Endothelial cell of umbilical vein (primary cell): ENCODE measurements at regions not wholly inside any gene's neighbourhood (a gene's known extent, or its start where the extent isn't known, plus 50 kb on each side); places are given as distances from the start of the nearest gene placed in this dataset.

Experiments
- BruUV-seq: library from RNA; stranded (reverse); fragments of 400-500 nt; replicated peaks from 2 replicates; lab custom pipeline; 2021; lab: Mats Ljungman, UMichigan
- CTCF ChIA-PET: fragments of 300-600, 350-600 bp; sonication (Branson Sonifier 250); formaldehyde crosslinking; loops from one replicate; lab custom pipeline; 2021; ENCODE audit warnings: antibody characterized with exemption, inconsistent platforms; lab: Charles Lee
- POLR2A ChIA-PET: fragments of 300-600, 350-600 bp; sonication (Branson Sonifier 250); formaldehyde crosslinking; loops from one replicate; lab custom pipeline; 2021; ENCODE audit warnings: antibody characterized with exemption, inconsistent platforms; lab: Charles Lee
- DNase-seq: peaks from one replicate; pipeline ENCODE4 v3.0.0-alpha.2; 2011; ENCODE audit warnings: low read depth, low spot score
- FAIRE-seq: peaks from 2 replicates; lab custom pipeline; 2011; peaks lifted over from hg19 to GRCh38; lab: Jason Lieb, UNC
- H2AFZ ChIP-seq: 2 replicates; pipeline ENCODE4 v1.6.0; 2012; ENCODE audit warnings: low read depth, low read length, control low read depth, inconsistent platforms
- H3K27ac ChIP-seq: 2 replicates; pipeline ENCODE4 v1.5.1; 2011; ENCODE audit warnings: low read depth, mild to moderate bottlenecking, control low read depth, low read length, moderate library complexity; ENCODE audit not compliant: insufficient read depth
- H3K27me3 ChIP-seq, 2 experiments: 2 replicates each; pipeline versions ENCODE4 v1.6.0 to v1.6.1; 2011; ENCODE audit warnings: low read length in 2 of 2, mixed read lengths in 1 of 2; ENCODE audit not compliant: control insufficient read depth in 2 of 2, insufficient read depth in 2 of 2
- H3K36me3 ChIP-seq, 2 experiments: 2 replicates in 1 of 2; 3 replicates in 1 of 2; pipeline ENCODE4 v1.5.1; 2011; ENCODE audit warnings: low read length in 2 of 2, mild to moderate bottlenecking in 1 of 2, moderate library complexity in 1 of 2; ENCODE audit not compliant: control insufficient read depth in 2 of 2, insufficient read depth in 2 of 2; ENCODE audit errors: extremely low read depth in 1 of 2
- H3K4me1 ChIP-seq: 3 replicates; pipeline ENCODE4 v1.5.1; 2011; ENCODE audit warnings: mild to moderate bottlenecking, low read length; ENCODE audit not compliant: control insufficient read depth, insufficient read depth; ENCODE audit errors: extremely low read depth
- H3K4me2 ChIP-seq: 2 replicates; pipeline ENCODE4 v1.6.1; 2011; ENCODE audit warnings: low read length, control low read depth, mixed read lengths; ENCODE audit not compliant: insufficient read depth
- H3K4me3 ChIP-seq, 3 experiments: fragments of 200-600 bp in 1 of 3; sonication (generic), shearing (Covaris generic) in 1 of 3; replicated peaks in 1 of 3; 2 replicates each; pipeline ENCODE4 v1.5.1; 2011 to 2016; ENCODE audit warnings: control low read depth in 3 of 3, low read length in 3 of 3, mild to moderate bottlenecking in 2 of 3, inconsistent platforms in 1 of 3, low read depth in 1 of 3, moderate library complexity in 1 of 3; ENCODE audit not compliant: insufficient read depth in 1 of 3
- H3K79me2 ChIP-seq: 2 replicates; pipeline ENCODE4 v1.6.0; 2012; ENCODE audit warnings: low read length, inconsistent platforms; ENCODE audit not compliant: control insufficient read depth, insufficient read depth
- H3K9ac ChIP-seq: replicated peaks from 2 replicates; pipeline ENCODE3; 2011; ENCODE audit warnings: low read length, control low read depth; ENCODE audit not compliant: insufficient read depth; ENCODE audit errors: extremely low read depth
- H3K9me1 ChIP-seq: replicated peaks from 3 replicates; pipeline ENCODE4 v1.6.0; 2011; ENCODE audit warnings: mild to moderate bottlenecking, low read length; ENCODE audit not compliant: control insufficient read depth, insufficient read depth; ENCODE audit errors: extremely low read depth
- H3K9me3 ChIP-seq: replicated peaks from 2 replicates; pipeline ENCODE4 v1.5.1; 2012; ENCODE audit warnings: low read length, inconsistent platforms; ENCODE audit not compliant: control insufficient read depth, insufficient read depth
- H4K20me1 ChIP-seq: replicated peaks from 2 replicates; pipeline ENCODE3; 2011; ENCODE audit warnings: mild to moderate bottlenecking, low read length; ENCODE audit not compliant: control insufficient read depth, insufficient read depth; ENCODE audit errors: extremely low read depth
- EZH2 ChIP-seq: IDR thresholded peaks from 2 replicates; pipeline ENCODE4 v1.6.1; 2012; ENCODE audit warnings: borderline replicate concordance, low read depth, mild to moderate bottlenecking, moderate library complexity, low read length, inconsistent platforms; ENCODE audit not compliant: severe bottlenecking
- FOS ChIP-seq: IDR thresholded peaks from 2 replicates; pipeline ENCODE4 v1.6.1; 2011; ENCODE audit warnings: mild to moderate bottlenecking, low read length, moderate library complexity, borderline replicate concordance; ENCODE audit not compliant: insufficient read depth
- GATA2 ChIP-seq: IDR thresholded peaks from 2 replicates; pipeline ENCODE4 v1.7.0; 2011; ENCODE audit warnings: low read depth, mild to moderate bottlenecking, moderate library complexity, mixed read lengths, low read length; ENCODE audit not compliant: insufficient read length, insufficient read depth
- JUN ChIP-seq: IDR thresholded peaks from 2 replicates; pipeline ENCODE4 v1.6.1; 2011; ENCODE audit warnings: borderline replicate concordance, low read depth; ENCODE audit not compliant: insufficient read length, insufficient read depth
- MYC ChIP-seq: IDR thresholded peaks from one replicate; pipeline ENCODE4 v1.6.1; 2011; ENCODE audit warnings: mild to moderate bottlenecking, low read depth, low read length
- POLR2A ChIP-seq: IDR thresholded peaks from 2 replicates; pipeline ENCODE4 v1.6.1; 2012; ENCODE audit warnings: low read depth, mild to moderate bottlenecking, control low read depth, low read length
- POLR2AphosphoS5 ChIP-seq: IDR thresholded peaks from 2 replicates; pipeline ENCODE4 v1.6.1; 2012; ENCODE audit warnings: low read depth, mild to moderate bottlenecking, control low read depth, low read length, moderate library complexity; ENCODE audit not compliant: insufficient read depth
- dilution Hi-C: fragments of 300-500 bp; cut with MboI; formaldehyde crosslinking; loops from one replicate; pipeline ENCODE4 v1.15.0; 2019; ENCODE audit warnings: low sequenced_read_pairs; ENCODE audit not compliant: extremely low pct_ligation_motif_present
- intact Hi-C: fragments of 100-400 bp; cut with micrococcal nuclease; formaldehyde crosslinking; loops from one replicate; pipeline ENCODE4 v1.10.0; 2022
- TF ChIP-seq, protein P1 (sequence below): IDR thresholded peaks from 2 replicates; pipeline ENCODE4 v1.6.1; 2011; ENCODE audit not compliant: insufficient read depth, insufficient read length
- TF ChIP-seq, protein P2 (sequence below), 2 donors: IDR thresholded peaks; 1 replicate in 1 of 2; 2 replicates in 1 of 2; pipeline ENCODE4 v1.5.1; 2011; ENCODE audit warnings: low read length in 2 of 2, mild to moderate bottlenecking in 2 of 2, moderate library complexity in 2 of 2, control low read depth in 1 of 2, inconsistent platforms in 1 of 2, low read depth in 1 of 2; ENCODE audit not compliant: insufficient read depth in 1 of 2; ENCODE audit errors: extremely low read depth in 1 of 2

DNA sequence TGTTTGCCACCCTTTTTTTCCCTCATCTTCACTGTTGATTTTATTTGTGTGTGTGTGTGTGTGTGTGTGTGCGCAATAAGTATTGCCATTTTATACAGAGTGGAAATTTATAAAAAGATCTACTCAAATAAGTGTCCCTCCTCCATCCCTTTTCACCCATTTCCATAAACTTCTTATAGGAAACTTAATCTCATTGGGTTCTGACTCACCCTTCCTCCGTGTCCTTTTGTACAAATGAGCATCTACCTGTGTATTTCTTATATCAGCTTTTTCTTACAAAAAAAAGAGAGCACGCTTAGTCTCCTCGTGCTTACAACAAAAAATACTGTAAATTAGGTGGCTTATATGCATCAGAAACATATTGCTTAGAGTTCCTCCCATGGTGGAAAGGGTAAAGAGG lies 711.2 kb upstream of the CDH7 start:
- FAIRE-seq: no peak
- TF ChIP-seq JUN: no peak
- TF ChIP-seq MYC: no peak
- TF ChIP-seq, protein P1, sequence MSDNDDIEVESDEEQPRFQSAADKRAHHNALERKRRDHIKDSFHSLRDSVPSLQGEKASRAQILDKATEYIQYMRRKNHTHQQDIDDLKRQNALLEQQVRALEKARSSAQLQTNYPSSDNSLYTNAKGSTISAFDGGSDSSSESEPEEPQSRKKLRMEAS: no peak
- TF ChIP-seq GATA2: no peak
- TF ChIP-seq, protein P2, sequence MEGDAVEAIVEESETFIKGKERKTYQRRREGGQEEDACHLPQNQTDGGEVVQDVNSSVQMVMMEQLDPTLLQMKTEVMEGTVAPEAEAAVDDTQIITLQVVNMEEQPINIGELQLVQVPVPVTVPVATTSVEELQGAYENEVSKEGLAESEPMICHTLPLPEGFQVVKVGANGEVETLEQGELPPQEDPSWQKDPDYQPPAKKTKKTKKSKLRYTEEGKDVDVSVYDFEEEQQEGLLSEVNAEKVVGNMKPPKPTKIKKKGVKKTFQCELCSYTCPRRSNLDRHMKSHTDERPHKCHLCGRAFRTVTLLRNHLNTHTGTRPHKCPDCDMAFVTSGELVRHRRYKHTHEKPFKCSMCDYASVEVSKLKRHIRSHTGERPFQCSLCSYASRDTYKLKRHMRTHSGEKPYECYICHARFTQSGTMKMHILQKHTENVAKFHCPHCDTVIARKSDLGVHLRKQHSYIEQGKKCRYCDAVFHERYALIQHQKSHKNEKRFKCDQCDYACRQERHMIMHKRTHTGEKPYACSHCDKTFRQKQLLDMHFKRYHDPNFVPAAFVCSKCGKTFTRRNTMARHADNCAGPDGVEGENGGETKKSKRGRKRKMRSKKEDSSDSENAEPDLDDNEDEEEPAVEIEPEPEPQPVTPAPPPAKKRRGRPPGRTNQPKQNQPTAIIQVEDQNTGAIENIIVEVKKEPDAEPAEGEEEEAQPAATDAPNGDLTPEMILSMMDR (IDR thresholded peaks at IDR 0.05; ENCODE audit: extremely low read depth in 1 of 2, insufficient read depth in 1 of 2, low read depth in 1 of 2, low read length in 2 of 2): no peak
- TF ChIP-seq EZH2: no peak
- TF ChIP-seq POLR2A: no peak
- no peak for TF ChIP-seq FOS
- no peak for TF ChIP-seq POLR2AphosphoS5
- Histone ChIP-seq H3K27me3 (no peaks in the 10 kb centered on the region), H3K79me2 (no peaks in the 10 kb centered on the region), H3K36me3 (no peaks in the 10 kb centered on the region), H3K9me1 (no peaks in the 10 kb centered on the region), H3K4me3 (no peak overlapping the region), H2AFZ (no peak overlapping the region), H3K4me1 (no peaks in the 10 kb centered on the region), H4K20me1 (no peaks in the 10 kb centered on the region), H3K9me3 (no peaks in the 10 kb centered on the region), H3K27ac (no peak overlapping the region), H3K4me2 (no peak overlapping the region), H3K9ac (no peak overlapping the region)
- dilution Hi-C loops: no loop called here
- ChIA-PET CTCF (no interaction called here), POLR2A (no interaction called here)
- DNase-seq: no peak
- BruUV-seq: no TSS peak
- intact Hi-C loops: no loop called here
